ENCODE measurements at regions not wholly inside any gene's neighbourhood (a gene's known extent, or its start where the extent isn't known, plus 50 kb on each side); places are given as distances from the start of the nearest gene placed in this dataset.

- no peaks in the 10 kb centered on the region for H3K27me3 ChIP-seq (replicated peaks in 2 of 5; ENCODE audit: control insufficient read depth in 4 of 5, insufficient read depth in 5 of 5, low read length in 4 of 5)
- no peak for DNase-seq
- H3K4me1 ChIP-seq (ENCODE audit: control extremely low read depth in 1 of 4, control insufficient read depth in 4 of 4, insufficient read depth in 4 of 4, low read length in 3 of 4): no peaks in the 10 kb centered on the region
- ChIA-PET POLR2A (no interaction called here), CTCF (interaction anchor here (1.0 kb wide), 1 partner anchor 15 kb away, joined by 3 read pairs; no protein-coding TSS in a partner anchor)
- no peak overlapping the region for H3K27ac ChIP-seq (ENCODE audit: insufficient read depth in 1 of 2, low read depth in 1 of 2, low read length in 2 of 2, poor library complexity in 1 of 2, severe bottlenecking in 2 of 2)
- H3K9me3 ChIP-seq (ENCODE audit: control extremely low read depth in 1 of 5, control insufficient read depth in 4 of 5, insufficient read depth in 2 of 5, low read depth in 1 of 5, low read length in 4 of 5): no peaks in the 10 kb centered on the region
- WGBS (ENCODE audit: insufficient coverage): no CpG with 5 or more reads among the region's 1 CpG
- no peaks in the 10 kb centered on the region for H3K36me3 ChIP-seq (ENCODE audit: control insufficient read depth in 4 of 4, insufficient read depth in 4 of 4, low read length in 3 of 4)
- H3K4me3 ChIP-seq (ENCODE audit: control insufficient read depth in 1 of 7, extremely low read depth in 1 of 7, insufficient read depth in 4 of 7, low read depth in 2 of 7, low read length in 6 of 7): no peak overlapping the region
These were observed 625.6 kb upstream of the SLC39A10 start for GRCh38 chr2:195031411-195031810.

- Histone ChIP-seq H3K36me3 (ENCODE audit: control insufficient read depth in 4 of 4, insufficient read depth in 4 of 4, low read length in 3 of 4) (no peaks in the 10 kb centered on the region), H3K4me3 (ENCODE audit: control insufficient read depth in 1 of 7, extremely low read depth in 1 of 7, insufficient read depth in 4 of 7, low read depth in 2 of 7, low read length in 6 of 7) (no peak overlapping the region), H3K4me1 (ENCODE audit: control extremely low read depth in 1 of 4, control insufficient read depth in 4 of 4, insufficient read depth in 4 of 4, low read length in 3 of 4) (no peaks in the 10 kb centered on the region), H3K9me3 (ENCODE audit: control extremely low read depth in 1 of 5, control insufficient read depth in 4 of 5, insufficient read depth in 2 of 5, low read depth in 1 of 5, low read length in 4 of 5) (no peaks in the 10 kb centered on the region), H3K27me3 (replicated peaks in 2 of 5; ENCODE audit: control insufficient read depth in 4 of 5, insufficient read depth in 5 of 5, low read length in 4 of 5) (no peaks in the 10 kb centered on the region), H3K27ac (ENCODE audit: insufficient read depth in 1 of 2, low read depth in 1 of 2, low read length in 2 of 2, poor library complexity in 1 of 2, severe bottlenecking in 2 of 2) (no peak overlapping the region)
- 100% methylated on average over 1 of the region's 4 CpGs for WGBS (ENCODE audit: insufficient coverage)
- ChIA-PET CTCF (no interaction called here), POLR2A (no interaction called here)
- no peak for DNase-seq
These were observed 627.0 kb upstream of the SLC39A10 start for GRCh38 chr2:195029804-195030654.

GRCh38 chr2:195027947-195028346, 629.1 kb upstream of the SLC39A10 start:
- H3K4me1 ChIP-seq (ENCODE audit: control extremely low read depth in 1 of 4, control insufficient read depth in 4 of 4, insufficient read depth in 4 of 4, low read length in 3 of 4): no peaks in the 10 kb centered on the region
- no peak overlapping the region for H3K4me3 ChIP-seq (ENCODE audit: control insufficient read depth in 1 of 7, extremely low read depth in 1 of 7, insufficient read depth in 4 of 7, low read depth in 2 of 7, low read length in 6 of 7)
- 92% methylated on average over 3 of the region's 4 CpGs for WGBS (ENCODE audit: insufficient coverage)
- no peak overlapping the region for H3K27ac ChIP-seq (ENCODE audit: insufficient read depth in 1 of 2, low read depth in 1 of 2, low read length in 2 of 2, poor library complexity in 1 of 2, severe bottlenecking in 2 of 2)
- H3K36me3 ChIP-seq (ENCODE audit: control insufficient read depth in 4 of 4, insufficient read depth in 4 of 4, low read length in 3 of 4): no peaks in the 10 kb centered on the region
- no peak for DNase-seq
- H3K9me3 ChIP-seq (ENCODE audit: control extremely low read depth in 1 of 5, control insufficient read depth in 4 of 5, insufficient read depth in 2 of 5, low read depth in 1 of 5, low read length in 4 of 5): no peaks in the 10 kb centered on the region
- ChIA-PET POLR2A (no interaction called here), CTCF (no interaction called here)
- no peaks in the 10 kb centered on the region for H3K27me3 ChIP-seq (replicated peaks in 2 of 5; ENCODE audit: control insufficient read depth in 4 of 5, insufficient read depth in 5 of 5, low read length in 4 of 5)

- no peaks in the 10 kb centered on the region for H3K4me1 ChIP-seq (ENCODE audit: control extremely low read depth in 1 of 4, control insufficient read depth in 4 of 4, insufficient read depth in 4 of 4, low read length in 3 of 4)
- H3K27ac ChIP-seq (ENCODE audit: insufficient read depth in 1 of 2, low read depth in 1 of 2, low read length in 2 of 2, poor library complexity in 1 of 2, severe bottlenecking in 2 of 2): no peak overlapping the region
- no peaks in the 10 kb centered on the region for H3K9me3 ChIP-seq (ENCODE audit: control extremely low read depth in 1 of 5, control insufficient read depth in 4 of 5, insufficient read depth in 2 of 5, low read depth in 1 of 5, low read length in 4 of 5)
- no peaks in the 10 kb centered on the region for H3K36me3 ChIP-seq (ENCODE audit: control insufficient read depth in 4 of 4, insufficient read depth in 4 of 4, low read length in 3 of 4)
- WGBS (ENCODE audit: insufficient coverage): no CpG with 5 or more reads among the region's 1 CpG
- POLR2A ChIA-PET: no interaction called here
- no peaks in the 10 kb centered on the region for H3K27me3 ChIP-seq (replicated peaks in 2 of 5; ENCODE audit: control insufficient read depth in 4 of 5, insufficient read depth in 5 of 5, low read length in 4 of 5)
- CTCF ChIA-PET: interaction anchor here (1.0 to 1.1 kb wide), 2 partner anchors 13 kb away, joined by 3 to 5 read pairs; no protein-coding TSS in a partner anchor
- H3K4me3 ChIP-seq (ENCODE audit: control insufficient read depth in 1 of 7, extremely low read depth in 1 of 7, insufficient read depth in 4 of 7, low read depth in 2 of 7, low read length in 6 of 7): no peak overlapping the region
- no peak for DNase-seq
These were observed 630.8 kb upstream of the SLC39A10 start for GRCh38 chr2:195026261-195026660.

GRCh38 chr2:195022508-195022830, 634.6 kb upstream of the SLC39A10 start:
- Histone ChIP-seq H3K9me3 (ENCODE audit: control extremely low read depth in 1 of 5, control insufficient read depth in 4 of 5, insufficient read depth in 2 of 5, low read depth in 1 of 5, low read length in 4 of 5) (no peaks in the 10 kb centered on the region), H3K36me3 (ENCODE audit: control insufficient read depth in 4 of 4, insufficient read depth in 4 of 4, low read length in 3 of 4) (no peaks in the 10 kb centered on the region), H3K27ac (ENCODE audit: insufficient read depth in 1 of 2, low read depth in 1 of 2, low read length in 2 of 2, poor library complexity in 1 of 2, severe bottlenecking in 2 of 2) (no peak overlapping the region), H3K27me3 (replicated peaks in 2 of 5; ENCODE audit: control insufficient read depth in 4 of 5, insufficient read depth in 5 of 5, low read length in 4 of 5) (no peaks in the 10 kb centered on the region), H3K4me1 (ENCODE audit: control extremely low read depth in 1 of 4, control insufficient read depth in 4 of 4, insufficient read depth in 4 of 4, low read length in 3 of 4) (no peaks in the 10 kb centered on the region), H3K4me3 (ENCODE audit: control insufficient read depth in 1 of 7, extremely low read depth in 1 of 7, insufficient read depth in 4 of 7, low read depth in 2 of 7, low read length in 6 of 7) (no peak overlapping the region)
- POLR2A ChIA-PET: no interaction called here
- no peak for DNase-seq
- CTCF ChIA-PET: no interaction called here
- WGBS (ENCODE audit: insufficient coverage): no CpG with 5 or more reads among the region's 4 CpGs

- Histone ChIP-seq H3K9me3 (ENCODE audit: control extremely low read depth in 1 of 5, control insufficient read depth in 4 of 5, insufficient read depth in 2 of 5, low read depth in 1 of 5, low read length in 4 of 5) (no peaks in the 10 kb centered on the region), H3K27me3 (replicated peaks in 2 of 5; ENCODE audit: control insufficient read depth in 4 of 5, insufficient read depth in 5 of 5, low read length in 4 of 5) (no peaks in the 10 kb centered on the region), H3K4me3 (ENCODE audit: control insufficient read depth in 1 of 7, extremely low read depth in 1 of 7, insufficient read depth in 4 of 7, low read depth in 2 of 7, low read length in 6 of 7) (no peak overlapping the region), H3K4me1 (ENCODE audit: control extremely low read depth in 1 of 4, control insufficient read depth in 4 of 4, insufficient read depth in 4 of 4, low read length in 3 of 4) (no peaks in the 10 kb centered on the region), H3K27ac (ENCODE audit: insufficient read depth in 1 of 2, low read depth in 1 of 2, low read length in 2 of 2, poor library complexity in 1 of 2, severe bottlenecking in 2 of 2) (no peak overlapping the region), H3K36me3 (ENCODE audit: control insufficient read depth in 4 of 4, insufficient read depth in 4 of 4, low read length in 3 of 4) (no peaks in the 10 kb centered on the region)
- ChIA-PET CTCF (interaction anchor here (0.5 kb wide), 1 partner anchor 884 kb away, joined by 3 read pairs; no protein-coding TSS in a partner anchor), POLR2A (no interaction called here)
- DNase-seq: no peak
- WGBS (ENCODE audit: insufficient coverage): 100% methylated on average over 2 of the region's 3 CpGs
These were observed 635.1 kb upstream of the SLC39A10 start for GRCh38 chr2:195021711-195022507.

- H3K27me3 ChIP-seq (replicated peaks in 2 of 5; ENCODE audit: control insufficient read depth in 4 of 5, insufficient read depth in 5 of 5, low read length in 4 of 5): no peaks in the 10 kb centered on the region
- H3K27ac ChIP-seq (ENCODE audit: insufficient read depth in 1 of 2, low read depth in 1 of 2, low read length in 2 of 2, poor library complexity in 1 of 2, severe bottlenecking in 2 of 2): no peak overlapping the region
- ChIA-PET POLR2A (no interaction called here), CTCF (no interaction called here)
- no peak for DNase-seq
- no peaks in the 10 kb centered on the region for H3K9me3 ChIP-seq (ENCODE audit: control extremely low read depth in 1 of 5, control insufficient read depth in 4 of 5, insufficient read depth in 2 of 5, low read depth in 1 of 5, low read length in 4 of 5)
- no peaks in the 10 kb centered on the region for H3K36me3 ChIP-seq (ENCODE audit: control insufficient read depth in 4 of 4, insufficient read depth in 4 of 4, low read length in 3 of 4)
- H3K4me1 ChIP-seq (ENCODE audit: control extremely low read depth in 1 of 4, control insufficient read depth in 4 of 4, insufficient read depth in 4 of 4, low read length in 3 of 4): no peaks in the 10 kb centered on the region
- H3K4me3 ChIP-seq (ENCODE audit: control insufficient read depth in 1 of 7, extremely low read depth in 1 of 7, insufficient read depth in 4 of 7, low read depth in 2 of 7, low read length in 6 of 7): no peak overlapping the region
These were observed 638.6 kb upstream of the SLC39A10 start for GRCh38 chr2:195018462-195018861.

All from common myeloid progenitor, CD34-positive (primary cell).